Spleen (tissue), 11 donors: ENCODE measurements at regions not wholly inside any gene's neighbourhood (a gene's known extent, or its start where the extent isn't known, plus 50 kb on each side); places are given as distances from the start of the nearest gene placed in this dataset.

Experiments
- DNase-seq: peaks from one replicate; pipeline ENCODE4 v3.0.0-alpha.2; 2020
- H3K27ac ChIP-seq, 8 donors: fragments of 200-600 bp; sonication (generic) in 7 of 8; 1 replicate in 4 of 8; 2 replicates in 4 of 8; pipeline versions ENCODE4 v1.5.0 to v1.8.0; 2016 to 2021; ENCODE audit warnings: inconsistent platforms in 4 of 8, mild to moderate bottlenecking in 4 of 8, moderate library complexity in 1 of 8
- H3K27me3 ChIP-seq, 7 donors: fragments of 200-600 bp; sonication (generic) in 6 of 7; replicated peaks in 1 of 7; 1 replicate in 4 of 7; 2 replicates in 3 of 7; pipeline versions ENCODE4 v1.5.0 to v1.8.0; 2016 to 2021; ENCODE audit warnings: inconsistent platforms in 3 of 7, mild to moderate bottlenecking in 1 of 7
- H3K36me3 ChIP-seq, 6 donors: fragments of 200-600 bp; sonication (generic) in 5 of 6; 1 replicate in 4 of 6; 2 replicates in 2 of 6; pipeline versions ENCODE4 v1.5.0 to v1.8.0; 2016 to 2021; ENCODE audit warnings: inconsistent platforms in 2 of 6
- H3K4me1 ChIP-seq, 6 donors: fragments of 200-600 bp; sonication (generic) in 5 of 6; 1 replicate in 3 of 6; 2 replicates in 3 of 6; pipeline versions ENCODE4 v1.5.0 to v1.8.0; 2016 to 2021; ENCODE audit warnings: inconsistent platforms in 3 of 6
- H3K4me3 ChIP-seq, 8 donors: fragments of 200-600 bp; sonication (generic) in 7 of 8; 1 replicate in 4 of 8; 2 replicates in 4 of 8; pipeline versions ENCODE4 v1.5.0 to v1.8.0; 2016 to 2021; ENCODE audit warnings: inconsistent platforms in 4 of 8, mild to moderate bottlenecking in 4 of 8, moderate library complexity in 2 of 8
- H3K9me3 ChIP-seq, 8 donors: fragments of 200-600 bp; sonication (generic) in 7 of 8; 1 replicate in 4 of 8; 2 replicates in 4 of 8; pipeline versions ENCODE4 v1.5.0 to v1.8.0; 2016 to 2021; ENCODE audit warnings: inconsistent platforms in 4 of 8
- CTCF ChIP-seq, 11 experiments: fragments of 200-600 bp in 7 of 11; fragments of 450-650 bp in 4 of 11; sonication (generic) in 4 of 11; IDR thresholded peaks in 8 of 11; conservative IDR thresholded peaks in 3 of 11; 1 replicate in 7 of 11; 2 replicates in 4 of 11; pipeline versions ENCODE4 v1.4.0 to v1.8.0; 2016 to 2021; ENCODE audit warnings: antibody characterized with exemption in 11 of 11, inconsistent platforms in 4 of 11, mild to moderate bottlenecking in 1 of 11
- POLR2A ChIP-seq, 3 donors: fragments of 450-650 bp; IDR thresholded peaks; one replicate each; pipeline ENCODE4 v1.5.1; 2017; ENCODE audit warnings: antibody characterized with exemption in 3 of 3, mild to moderate bottlenecking in 1 of 3
- POLR2AphosphoS5 ChIP-seq, 3 donors: sonication (generic); formaldehyde crosslinking; IDR thresholded peaks; one replicate each; pipeline ENCODE4 v1.5.1; 2017; ENCODE audit warnings: antibody characterized with exemption in 3 of 3
- WGBS, 5 donors: extraction: QIAGEN DNeasy Blood & Tissue Kit in 3 of 5; methylation state at CpG; one replicate each; pipeline versions ENCODE4 v1.1.5 to v1.1.7; 2013 to 2018; 5-methylcytosine and 5-hydroxymethylcytosine counted together
- intact Hi-C: fragments of 100-400 bp; cut with DNase I; formaldehyde crosslinking; loops from one replicate; pipeline ENCODE4 v1.15.0; 2023; ENCODE audit warnings: low total_unique reads
- donor health status: healthy with polysubstance abuse.
- donor health status: DM: no; HTN: no; CAD: no; lungs with moderate emphysema.
- donor health status: DM: no; HTN: no; CAD: no.
- donor health status: Bipolar disorder and iron deficiency.
- donor health status: healthy.
- donor health status: DM: no; HTN: no; CAD: no.
- donor health status: DM: yes; HTN: yes; CAD: no.

GRCh38 chr4:154124539-154125255, 335.8 kb upstream of the SFRP2 start:
- intact Hi-C loops = no loop called here
- Histone ChIP-seq H3K9me3 (peaks cover 0 to 22% (median 7%) of the 10 kb centered on the region in 8 donors), H3K36me3 (no peaks in the 10 kb centered on the region), H3K27ac (no peak overlapping the region), H3K4me1 (no peaks in the 10 kb centered on the region), H3K4me3 (no peak overlapping the region), H3K27me3 (no peaks in the 10 kb centered on the region)
- DNase-seq = no peak
- TF ChIP-seq POLR2A (IDR thresholded peaks at IDR 0.05) (no peak), POLR2AphosphoS5 (IDR thresholded peaks at IDR 0.05) (no peak), CTCF (IDR thresholded peaks at IDR 0.05 in 8 of 11, conservative IDR thresholded peaks at IDR 0.05 in 3 of 11) (no peak)
- WGBS, 5 donors = 47 to 69% (median 65%) methylated on average over 4 of the region's 4 CpGs

GRCh38 chr4:154123897-154124296, 335.0 kb upstream of the SFRP2 start:
- WGBS, 5 donors = 82 to 92% (median 90%) methylated on average over 3 of the region's 3 CpGs
- H3K27ac ChIP-seq = no peak overlapping the region

GRCh38 chr4:154120690-154121345, 331.9 kb upstream of the SFRP2 start:
- 57 to 71% (median 62%) methylated on average over 4 of the region's 4 CpGs for WGBS, 5 donors
- no peak for DNase-seq
- no peaks in the 10 kb centered on the region for H3K4me1 ChIP-seq
- no peak overlapping the region for H3K27ac ChIP-seq
- intact Hi-C loops = no loop called here
- H3K27me3 ChIP-seq = no peaks in the 10 kb centered on the region
- H3K4me3 ChIP-seq = no peak overlapping the region
- no peaks in the 10 kb centered on the region for H3K9me3 ChIP-seq
- no peaks in the 10 kb centered on the region for H3K36me3 ChIP-seq
- TF ChIP-seq CTCF (IDR thresholded peaks at IDR 0.05 in 8 of 11, conservative IDR thresholded peaks at IDR 0.05 in 3 of 11) (no peak), POLR2A (IDR thresholded peaks at IDR 0.05) (no peak), POLR2AphosphoS5 (IDR thresholded peaks at IDR 0.05) (no peak)

More at GRCh38 chr4:154123897-154124296, 335.0 kb upstream of the SFRP2 start:
- Histone ChIP-seq H3K4me3 (no peak overlapping the region), H3K36me3 (no peaks in the 10 kb centered on the region), H3K4me1 (no peaks in the 10 kb centered on the region), H3K9me3 (peaks cover 0 to 22% (median 7%) of the 10 kb centered on the region in 8 donors), H3K27me3 (no peaks in the 10 kb centered on the region)
- intact Hi-C loops = no loop called here
- TF ChIP-seq CTCF (IDR thresholded peaks at IDR 0.05 in 8 of 11, conservative IDR thresholded peaks at IDR 0.05 in 3 of 11) (no peak), POLR2A (IDR thresholded peaks at IDR 0.05) (no peak), POLR2AphosphoS5 (IDR thresholded peaks at IDR 0.05) (no peak)
- DNase-seq = no peak

- intact Hi-C loops = no loop called here
- H3K27me3 ChIP-seq = no peaks in the 10 kb centered on the region
- no peak overlapping the region for H3K4me3 ChIP-seq
- TF ChIP-seq POLR2AphosphoS5 (IDR thresholded peaks at IDR 0.05) = no peak
- no peak for TF ChIP-seq CTCF (IDR thresholded peaks at IDR 0.05 in 8 of 11, conservative IDR thresholded peaks at IDR 0.05 in 3 of 11)
- no peak for TF ChIP-seq POLR2A (IDR thresholded peaks at IDR 0.05)
- WGBS, 5 donors = 84 to 87% (median 86%) methylated on average over 5 of the region's 5 CpGs
- DNase-seq = no peak
- H3K36me3 ChIP-seq = no peaks in the 10 kb centered on the region
- H3K27ac ChIP-seq = no peak overlapping the region
- no peaks in the 10 kb centered on the region for H3K9me3 ChIP-seq
- H3K4me1 ChIP-seq = no peaks in the 10 kb centered on the region
Measured at GRCh38 chr4:154120006-154120676, 331.3 kb upstream of the SFRP2 start.
